ENCODE measurements at regions not wholly inside any gene's neighbourhood (a gene's known extent, or its start where the extent isn't known, plus 50 kb on each side); places are given as distances from the start of the nearest gene placed in this dataset.
"Not testable (repeated sequence)": the region's sequence is repeated elsewhere in the genome, so short reads cannot be mapped to it uniquely, and the experiment has no call there.

- DNase-seq, result no peak
These were observed 232.7 kb downstream of the IGSF11 start for GRCh38 chr3:118801899-118802298.

GRCh38 chr3:118802325-118803095 is 232.1 kb downstream of the IGSF11 start:
- DNase-seq, result no peak

- no peak for DNase-seq
These were observed 231.6 kb downstream of the IGSF11 start for GRCh38 chr3:118803096-118803476.

GRCh38 chr3:118805007-118805406 is 229.6 kb downstream of the IGSF11 start:
- DNase-seq, result no peak

- no peak for DNase-seq
These were observed 228.2 kb downstream of the IGSF11 start for GRCh38 chr3:118806423-118806822.

- not testable (repeated sequence) for DNase-seq
These were observed 227.3 kb downstream of the IGSF11 start for GRCh38 chr3:118807349-118807748.

- DNase-seq, result no peak
These were observed 225.9 kb downstream of the IGSF11 start for GRCh38 chr3:118808723-118809122.

- DNase-seq, result no peak
These were observed 224.7 kb downstream of the IGSF11 start for GRCh38 chr3:118809696-118810498.

- no peak for DNase-seq
These were observed 224.1 kb downstream of the IGSF11 start for GRCh38 chr3:118810499-118811035.

- DNase-seq, result no peak
These were observed 223.4 kb downstream of the IGSF11 start for GRCh38 chr3:118811236-118811732.

GRCh38 chr3:118813472-118813871 is 221.2 kb downstream of the IGSF11 start:
- no peak for DNase-seq

- peak in 3 of 14 donors; percentile 0 to 3 (median 1) for DNase-seq
These were observed 216.9 kb downstream of the IGSF11 start for GRCh38 chr3:118817748-118818165.

GRCh38 chr3:118818386-118818785 is 216.3 kb downstream of the IGSF11 start:
- no peak for DNase-seq

- no peak for DNase-seq
These were observed 211.0 kb downstream of the IGSF11 start for GRCh38 chr3:118823626-118824025.

- DNase-seq, result no peak
These were observed 207.2 kb downstream of the IGSF11 start for GRCh38 chr3:118827446-118827845.

GRCh38 chr3:118828351-118828750 is 206.3 kb downstream of the IGSF11 start:
- no peak for DNase-seq

- DNase-seq, result no peak
These were observed 201.6 kb downstream of the IGSF11 start for GRCh38 chr3:118833075-118833474.

GRCh38 chr3:118838871-118839270 is 195.8 kb downstream of the IGSF11 start:
- DNase-seq, result no peak

GRCh38 chr3:118842147-118842863 is 192.3 kb downstream of the IGSF11 start:
- no peak for DNase-seq

- DNase-seq, result no peak
These were observed 188.5 kb downstream of the IGSF11 start for GRCh38 chr3:118846176-118846575.

Measured in C1 segment of cervical spinal cord (tissue), 14 donors.